Activated naive CD4-positive, alpha-beta T cell treated with anti-CD3 and anti-CD28 coated beads, Interleukin-2, amount 50 U/mL, for 72 hours (primary cell): ENCODE measurements at regions not wholly inside any gene's neighbourhood (a gene's known extent, or its start where the extent isn't known, plus 50 kb on each side); places are given as distances from the start of the nearest gene placed in this dataset.

Source experiments
- ATAC-seq, 2 donors: fragments of 150-1000 bp; cut with Tn5 transposase; 2 replicates each; pipeline ENCODE4 v1.10.0; 2021; ENCODE audit warnings: mild to moderate bottlenecking in 2 of 2, moderate library complexity in 2 of 2
- DNase-seq, 2 donors: peaks; one replicate each; pipeline ENCODE4 v3.0.0; 2021 to 2022; ENCODE audit warnings: low spot score in 2 of 2
- H3K27ac Mint-ChIP-seq, 2 donors: one replicate each; pipeline ENCODE4 v1.8.0; 2022; ENCODE audit warnings: mild to moderate bottlenecking in 2 of 2, mixed read lengths in 2 of 2
- H3K36me3 Mint-ChIP-seq, 2 donors: one replicate each; pipeline ENCODE4 v1.8.0; 2022; ENCODE audit warnings: mixed read lengths in 2 of 2
- H3K9me3 Mint-ChIP-seq, 2 donors: one replicate each; pipeline ENCODE4 v1.8.0; 2022; ENCODE audit warnings: mixed read lengths in 2 of 2

- H3K27ac Mint-ChIP-seq: no peak overlapping the region
- DNase-seq (no peak), ATAC-seq (no peak)
- no peaks in the 10 kb centered on the region for H3K36me3 Mint-ChIP-seq
- H3K9me3 Mint-ChIP-seq: no peaks in the 10 kb centered on the region
Measured at GRCh38 chr2:180579388-180579787, 401.0 kb upstream of the UBE2E3 start.

GRCh38 chr2:180578441-180578840 lies 402.0 kb upstream of the UBE2E3 start:
- Mint-ChIP-seq H3K9me3 (no peaks in the 10 kb centered on the region), H3K36me3 (no peaks in the 10 kb centered on the region)
- no peak for DNase-seq

DNA sequence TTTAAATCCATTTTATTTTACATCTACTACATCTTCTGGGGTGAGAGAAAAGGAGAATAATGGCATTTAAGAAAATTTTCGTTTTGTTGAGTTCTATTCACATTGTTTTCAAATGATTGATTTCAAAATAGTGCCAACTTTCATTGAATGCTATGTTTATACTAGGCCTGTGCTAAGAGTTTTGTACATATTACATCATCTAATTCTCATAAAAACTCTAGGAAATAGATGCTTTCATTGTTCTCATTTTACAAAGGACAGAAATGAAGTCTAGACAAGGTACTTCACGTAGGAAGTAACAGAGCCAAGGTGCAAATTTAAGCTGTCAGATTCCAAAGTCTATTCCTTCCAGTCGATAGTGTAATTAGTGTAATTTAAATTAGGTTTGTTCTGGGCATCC lies 402.8 kb upstream of the UBE2E3 start:
- no peak for DNase-seq
- ATAC-seq: no peak

More at GRCh38 chr2:180578441-180578840, 402.0 kb upstream of the UBE2E3 start:
- no peak for ATAC-seq
- no peak overlapping the region for H3K27ac Mint-ChIP-seq

GRCh38 chr2:180573951-180574350 lies 406.5 kb upstream of the UBE2E3 start:
- no peak for ATAC-seq
- no peak overlapping the region for H3K27ac Mint-ChIP-seq
- H3K36me3 Mint-ChIP-seq: no peaks in the 10 kb centered on the region
- no peaks in the 10 kb centered on the region for H3K9me3 Mint-ChIP-seq
- no peak for DNase-seq

More for the DNA sequence above, 402.8 kb upstream of the UBE2E3 start:
- Mint-ChIP-seq H3K9me3 (no peaks in the 10 kb centered on the region), H3K36me3 (no peaks in the 10 kb centered on the region), H3K27ac (no peak overlapping the region)

GRCh38 chr2:180572346-180572745 lies 408.1 kb upstream of the UBE2E3 start:
- DNase-seq: no peak
- H3K9me3 Mint-ChIP-seq: no peaks in the 10 kb centered on the region
- ATAC-seq: no peak
- no peaks in the 10 kb centered on the region for H3K36me3 Mint-ChIP-seq
- no peak overlapping the region for H3K27ac Mint-ChIP-seq

DNA sequence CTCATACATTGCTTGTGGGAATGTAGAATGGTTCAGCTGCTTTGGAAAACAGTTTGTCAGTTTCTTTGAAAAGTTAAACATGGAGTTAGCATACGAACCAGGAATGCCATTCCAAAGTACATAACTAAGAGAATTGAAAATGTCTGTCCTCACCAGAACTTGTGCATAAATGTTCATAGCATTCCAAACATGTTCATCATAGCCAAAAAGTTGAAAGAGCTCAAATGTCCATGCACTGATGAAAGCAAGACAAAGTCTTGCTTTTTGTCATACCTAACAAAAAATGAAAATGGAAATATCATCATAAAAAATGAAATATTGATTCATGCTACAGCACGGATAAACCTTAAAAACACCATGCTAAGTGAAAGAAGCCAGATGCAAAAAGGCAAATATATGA lies 408.8 kb upstream of the UBE2E3 start:
- Mint-ChIP-seq H3K36me3 (no peaks in the 10 kb centered on the region), H3K27ac (no peak overlapping the region), H3K9me3 (no peaks in the 10 kb centered on the region)
- ATAC-seq: no peak
- DNase-seq: no peak

- Mint-ChIP-seq H3K36me3 (no peaks in the 10 kb centered on the region), H3K27ac (no peak overlapping the region), H3K9me3 (no peaks in the 10 kb centered on the region)
- DNase-seq (no peak), ATAC-seq (no peak)
Measured at GRCh38 chr2:180570864-180571263, 409.5 kb upstream of the UBE2E3 start.

GRCh38 chr2:180564051-180564450 lies 416.4 kb upstream of the UBE2E3 start:
- Mint-ChIP-seq H3K9me3 (no peaks in the 10 kb centered on the region), H3K27ac (no peak overlapping the region), H3K36me3 (no peaks in the 10 kb centered on the region)
- ATAC-seq: no peak
- no peak for DNase-seq

DNA sequence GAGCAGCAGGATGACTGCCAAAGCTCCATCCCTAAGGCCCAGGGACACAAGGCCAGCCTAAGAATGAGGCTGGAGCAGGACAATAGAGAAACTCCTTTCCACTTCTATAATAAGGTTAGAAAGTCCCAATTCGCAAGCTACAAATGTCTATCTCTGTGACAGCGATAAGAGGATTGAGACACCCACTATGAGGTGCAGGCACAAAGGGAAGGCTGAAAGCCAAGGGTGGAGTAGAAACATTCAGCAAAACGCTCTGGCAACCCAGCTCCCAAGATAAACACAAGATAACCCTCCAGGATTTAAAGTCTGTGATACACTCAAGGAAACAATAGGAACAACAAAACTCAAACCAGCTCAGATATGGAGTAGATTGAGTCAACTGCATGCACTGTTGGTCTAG lies 418.0 kb upstream of the UBE2E3 start:
- no peak for ATAC-seq
- Mint-ChIP-seq H3K27ac (no peak overlapping the region), H3K9me3 (no peaks in the 10 kb centered on the region), H3K36me3 (no peaks in the 10 kb centered on the region)
- no peak for DNase-seq

GRCh38 chr2:180559771-180560170 lies 420.6 kb upstream of the UBE2E3 start:
- Mint-ChIP-seq H3K27ac (no peak overlapping the region), H3K36me3 (peaks cover 0 to 4% of the 10 kb centered on the region in 2 donors), H3K9me3 (peaks cover 0 to 3% of the 10 kb centered on the region in 2 donors)
- ATAC-seq: no peak
- DNase-seq: no peak

- Mint-ChIP-seq H3K36me3 (peaks cover 0 to 4% of the 10 kb centered on the region in 2 donors), H3K9me3 (peaks cover 0 to 3% of the 10 kb centered on the region in 2 donors), H3K27ac (no peak overlapping the region)
- no peak for ATAC-seq
- DNase-seq: no peak
Measured at GRCh38 chr2:180559038-180559437, 421.4 kb upstream of the UBE2E3 start.

GRCh38 chr2:180555391-180555965 lies 424.9 kb upstream of the UBE2E3 start:
- ATAC-seq: no peak
- Mint-ChIP-seq H3K27ac (no peak overlapping the region), H3K9me3 (peaks cover 0 to 3% of the 10 kb centered on the region in 2 donors), H3K36me3 (peaks cover 0 to 4% of the 10 kb centered on the region in 2 donors)
- no peak for DNase-seq

DNA sequence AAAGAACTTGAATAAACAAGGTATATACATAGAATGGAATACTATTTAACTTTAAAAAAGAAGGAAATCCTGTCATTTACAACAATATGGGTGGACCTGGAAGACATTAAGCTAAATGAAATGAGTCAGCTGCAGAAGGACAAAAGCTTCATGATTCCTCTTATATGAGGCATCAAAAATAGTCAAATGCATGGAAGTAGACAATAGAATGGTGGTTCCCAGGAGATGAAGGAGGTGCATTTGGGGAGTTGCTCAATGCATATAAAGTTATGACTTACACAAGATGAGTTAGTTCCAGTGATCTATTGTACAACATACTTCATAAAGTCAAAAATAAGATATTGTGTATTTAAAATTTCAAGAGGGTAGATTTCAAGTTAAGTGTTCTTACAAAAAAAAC lies 426.1 kb upstream of the UBE2E3 start:
- peaks cover 0 to 4% of the 10 kb centered on the region in 2 donors for H3K36me3 Mint-ChIP-seq
- H3K27ac Mint-ChIP-seq: no peak overlapping the region
- DNase-seq (no peak), ATAC-seq (no peak)
- peaks cover 0 to 3% of the 10 kb centered on the region in 2 donors for H3K9me3 Mint-ChIP-seq

DNA sequence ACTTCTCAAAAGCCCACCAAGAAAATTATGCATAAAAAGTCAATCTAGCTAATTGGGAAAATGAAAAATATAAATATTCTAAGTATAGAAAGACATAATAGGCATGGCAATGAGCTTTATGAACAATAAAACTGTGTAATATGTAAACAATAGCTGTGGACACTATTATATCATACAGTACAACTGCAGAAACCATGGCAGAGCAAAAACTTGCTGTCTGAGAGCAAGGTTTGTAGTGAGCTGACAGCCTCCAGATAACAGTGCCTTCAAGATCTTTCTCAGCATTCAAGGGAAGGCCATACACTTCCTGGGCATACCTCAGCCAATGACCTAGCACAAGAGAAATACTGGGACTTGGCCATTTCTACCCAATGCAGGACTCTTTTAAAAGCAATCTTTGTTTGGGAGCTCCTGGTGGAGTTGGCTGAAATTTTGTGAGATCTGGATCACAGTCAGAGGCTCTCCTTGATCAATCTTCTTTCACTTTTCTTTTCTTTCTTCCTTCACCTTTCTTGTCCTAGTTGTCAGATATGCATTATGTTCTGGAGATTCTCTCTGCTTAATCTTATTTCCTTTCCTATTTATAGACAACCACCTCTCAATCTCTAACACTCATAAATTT lies 427.2 kb upstream of the UBE2E3 start:
- no peak for DNase-seq
- ATAC-seq: no peak
- H3K36me3 Mint-ChIP-seq: peaks cover 0 to 4% of the 10 kb centered on the region in 2 donors
- peaks cover 0 to 3% of the 10 kb centered on the region in 2 donors for H3K9me3 Mint-ChIP-seq
- H3K27ac Mint-ChIP-seq: no peak overlapping the region

GRCh38 chr2:180542511-180542910 lies 437.9 kb upstream of the UBE2E3 start:
- Mint-ChIP-seq H3K27ac (no peak overlapping the region), H3K36me3 (no peaks in the 10 kb centered on the region)

DNA sequence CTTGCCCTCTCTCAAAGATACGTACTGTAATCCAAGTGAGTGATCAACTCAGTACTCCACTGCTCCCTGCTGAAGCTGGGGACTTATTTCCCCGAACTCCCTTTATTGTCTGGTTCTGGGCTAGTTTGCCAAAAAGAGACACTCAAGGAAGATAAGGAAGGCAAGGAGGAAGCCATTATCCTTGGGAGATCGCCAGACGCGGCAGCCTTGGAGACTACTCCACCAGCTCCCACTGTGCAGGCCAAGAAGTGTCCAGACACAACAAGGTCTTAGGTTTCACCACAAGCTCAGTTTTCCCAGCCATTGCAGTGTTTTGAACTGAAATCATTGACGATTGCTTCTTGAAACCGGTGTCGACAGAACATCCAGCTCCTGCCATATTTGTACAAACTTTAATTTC lies 439.6 kb upstream of the UBE2E3 start:
- no peak for ATAC-seq
- no peak for DNase-seq
- Mint-ChIP-seq H3K9me3 (no peaks in the 10 kb centered on the region), H3K36me3 (no peaks in the 10 kb centered on the region), H3K27ac (no peak overlapping the region)

More at GRCh38 chr2:180542511-180542910, 437.9 kb upstream of the UBE2E3 start:
- DNase-seq (no peak), ATAC-seq (no peak)
- H3K9me3 Mint-ChIP-seq: no peaks in the 10 kb centered on the region

DNA sequence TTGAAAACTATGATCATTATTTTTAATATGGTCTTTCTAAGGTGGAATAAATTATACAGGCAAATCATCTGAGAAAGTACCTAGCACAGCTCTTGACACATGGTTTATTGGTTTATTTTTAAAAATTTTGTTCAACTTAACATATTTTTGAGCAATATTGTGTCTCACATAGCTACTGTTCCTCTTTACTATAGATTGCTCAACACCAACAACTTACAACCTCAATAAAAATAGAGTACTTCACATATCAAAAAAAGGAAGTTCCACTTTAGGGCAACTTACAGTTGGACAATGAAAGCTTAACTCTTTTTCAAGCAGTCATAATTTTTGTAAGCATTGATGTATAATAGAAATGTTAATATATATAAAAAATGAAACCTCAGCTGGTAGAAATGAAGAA lies 440.9 kb upstream of the UBE2E3 start:
- ATAC-seq: no peak
- no peak for DNase-seq
- H3K9me3 Mint-ChIP-seq: no peaks in the 10 kb centered on the region
- no peak overlapping the region for H3K27ac Mint-ChIP-seq
- no peaks in the 10 kb centered on the region for H3K36me3 Mint-ChIP-seq

DNA sequence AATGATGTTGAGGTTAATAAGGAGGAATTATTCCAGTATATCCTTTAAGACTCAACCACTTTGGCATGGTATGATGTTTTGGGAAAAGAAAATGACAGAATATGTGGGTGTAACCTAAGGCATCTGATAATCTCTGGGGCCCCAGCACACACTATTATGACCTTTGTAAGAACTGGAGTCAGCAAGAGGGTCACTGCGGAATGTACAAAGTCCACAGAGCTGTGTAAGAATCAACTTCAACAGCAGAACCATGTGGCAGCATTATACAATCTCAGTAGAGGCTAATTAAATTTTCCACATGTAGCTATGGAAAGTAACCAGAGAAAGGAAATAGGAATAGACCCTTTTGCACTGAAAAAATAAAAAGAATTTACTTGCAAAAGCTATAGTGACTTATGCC lies 445.1 kb upstream of the UBE2E3 start:
- DNase-seq (no peak), ATAC-seq (no peak)
- H3K27ac Mint-ChIP-seq: no peak overlapping the region
- no peaks in the 10 kb centered on the region for H3K9me3 Mint-ChIP-seq
- H3K36me3 Mint-ChIP-seq: no peaks in the 10 kb centered on the region
